Right hindlimb (tissue), 1 donor: ENCODE measurements at regions not wholly inside any gene's neighbourhood (a gene's known extent, or its start where the extent isn't known, plus 50 kb on each side); places are given as distances from the start of the nearest gene placed in this dataset.

Source experiments
- DNase-seq: peaks from one replicate; pipeline ENCODE4 v3.0.0-alpha.2; 2018

DNA sequence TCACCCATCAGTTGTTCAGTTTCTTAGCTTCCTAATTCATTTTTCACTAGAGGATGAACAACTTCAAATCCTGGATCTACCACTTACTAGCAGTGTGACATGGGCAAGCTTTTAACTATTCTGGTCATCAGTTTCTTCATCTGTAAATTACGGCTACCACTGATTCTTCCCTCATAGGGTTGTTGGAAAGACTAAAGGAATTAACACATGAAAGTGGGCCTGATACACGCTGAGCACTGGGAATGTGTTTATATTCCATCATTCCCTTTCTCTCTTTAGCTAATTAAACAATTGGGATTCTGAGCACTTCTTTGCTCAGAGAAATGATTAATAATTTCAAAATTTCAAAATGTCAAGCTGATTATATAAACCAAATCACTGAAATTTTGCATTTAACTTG lies 862.3 kb upstream of the GCFC2 start:
- no peak for DNase-seq

DNA sequence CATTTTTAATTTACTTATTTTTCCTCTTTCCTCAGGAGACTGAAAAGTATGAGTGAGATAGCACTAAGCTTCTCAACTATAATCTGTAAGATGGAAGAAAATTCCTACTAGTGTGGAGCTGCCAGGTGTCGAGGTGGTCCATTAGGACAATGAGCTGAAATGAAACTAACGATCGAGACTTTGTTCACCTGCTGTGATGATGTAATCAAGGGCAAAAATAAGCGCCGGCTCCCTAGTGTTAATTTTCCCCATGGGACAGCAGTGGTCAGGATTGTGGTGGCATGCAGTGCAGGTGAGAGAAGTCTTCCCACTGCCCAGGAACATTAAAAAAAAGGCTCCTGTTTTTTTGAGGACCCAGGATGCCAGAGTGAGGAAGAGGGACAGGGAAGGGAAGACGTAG lies 859.1 kb upstream of the GCFC2 start:
- DNase-seq: no peak

DNA sequence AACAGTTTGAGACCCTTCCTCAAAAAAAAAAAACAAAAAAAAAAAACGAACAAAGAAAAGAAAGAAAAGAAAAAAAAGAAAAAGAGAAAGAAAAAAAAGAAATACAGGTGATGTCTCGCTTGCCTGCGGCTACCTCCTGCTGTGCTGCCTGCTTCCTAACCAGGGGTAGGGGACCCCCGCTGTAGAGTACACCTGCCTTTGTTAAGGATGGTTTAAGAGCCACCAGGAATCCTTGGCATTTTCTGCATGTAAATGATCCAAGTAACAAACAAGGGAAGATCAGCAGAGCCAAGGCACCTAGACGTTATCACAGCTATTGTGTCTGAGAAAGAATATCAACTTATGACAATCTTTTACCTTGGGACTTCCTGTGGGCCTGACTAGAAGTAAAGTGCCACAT lies 856.8 kb upstream of the GCFC2 start:
- DNase-seq: no peak

DNA sequence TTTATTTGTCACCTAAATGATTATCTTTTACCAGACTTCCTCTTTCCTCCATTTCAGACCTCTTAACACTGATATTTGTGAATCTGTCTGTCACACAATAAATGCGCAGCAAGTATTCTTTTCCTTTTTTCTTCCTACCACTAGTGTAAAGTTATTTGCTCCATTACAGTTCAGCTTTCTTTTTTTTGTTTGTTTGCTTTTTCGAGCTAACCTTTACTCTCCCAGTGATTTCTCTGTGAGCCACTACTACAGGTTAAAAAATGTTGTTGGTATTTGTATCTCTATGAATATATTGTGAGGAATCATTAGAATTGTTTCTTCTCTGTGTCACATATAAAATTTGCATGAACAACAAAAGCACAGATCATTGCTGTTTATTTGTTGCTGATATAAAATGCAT lies 854.0 kb upstream of the GCFC2 start:
- DNase-seq: no peak

DNA sequence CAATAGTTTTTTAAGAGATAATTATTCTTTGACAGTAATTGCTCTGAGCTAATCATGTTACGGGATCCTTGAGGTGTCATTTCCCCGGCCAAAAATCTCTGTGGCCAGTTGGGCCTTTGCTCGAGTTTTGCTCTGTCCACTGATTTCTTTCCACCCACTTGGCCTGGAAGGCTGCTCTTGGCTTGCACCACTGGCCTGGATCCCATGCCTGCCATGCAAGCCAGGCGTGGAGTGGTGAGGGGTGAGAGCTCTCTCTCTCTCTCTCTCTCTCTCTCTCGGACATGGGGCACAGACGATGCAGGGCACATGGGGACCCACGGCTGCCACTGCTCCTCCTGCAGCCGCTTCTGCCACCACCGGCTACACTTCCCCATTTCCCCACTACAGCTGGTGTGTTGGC lies 853.0 kb upstream of the GCFC2 start:
- DNase-seq: no peak

DNA sequence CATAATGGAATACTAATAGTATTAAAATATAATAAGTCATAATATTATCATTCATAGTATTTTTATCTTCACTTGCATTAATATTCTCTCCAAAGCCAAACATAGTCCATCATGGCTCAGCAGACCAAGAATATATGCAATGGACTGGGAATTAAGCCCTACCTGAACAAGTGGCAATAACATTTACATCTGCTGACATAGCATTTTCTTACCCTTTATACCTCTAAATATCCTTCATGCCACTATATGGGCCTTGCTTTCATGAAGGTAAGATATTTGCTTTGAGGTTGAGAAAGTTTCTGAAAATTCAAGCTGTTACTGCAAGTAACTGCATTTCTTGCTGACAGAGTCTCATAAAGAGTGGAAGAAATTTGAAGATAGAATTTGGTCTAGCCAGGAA lies 847.4 kb upstream of the GCFC2 start:
- no peak for DNase-seq

DNA sequence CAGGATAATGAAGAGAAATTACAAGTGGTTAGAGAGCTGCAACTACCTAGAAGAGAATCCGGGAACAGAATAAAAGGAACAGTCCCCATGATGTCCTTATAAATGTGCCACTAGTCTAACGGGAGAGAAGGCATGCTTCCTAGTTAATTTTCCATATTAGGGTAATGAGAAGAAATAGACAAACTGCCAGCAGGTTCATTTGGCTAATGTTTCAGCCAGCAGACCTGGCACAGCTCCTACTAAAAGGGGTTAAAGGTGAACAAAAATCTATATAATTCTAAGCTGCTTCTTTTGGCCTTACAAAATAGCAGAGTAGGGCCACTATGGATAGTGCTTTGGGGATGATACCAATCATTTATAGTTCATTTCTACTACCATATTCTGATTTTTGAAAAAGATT lies 845.3 kb upstream of the GCFC2 start:
- DNase-seq: no peak

DNA sequence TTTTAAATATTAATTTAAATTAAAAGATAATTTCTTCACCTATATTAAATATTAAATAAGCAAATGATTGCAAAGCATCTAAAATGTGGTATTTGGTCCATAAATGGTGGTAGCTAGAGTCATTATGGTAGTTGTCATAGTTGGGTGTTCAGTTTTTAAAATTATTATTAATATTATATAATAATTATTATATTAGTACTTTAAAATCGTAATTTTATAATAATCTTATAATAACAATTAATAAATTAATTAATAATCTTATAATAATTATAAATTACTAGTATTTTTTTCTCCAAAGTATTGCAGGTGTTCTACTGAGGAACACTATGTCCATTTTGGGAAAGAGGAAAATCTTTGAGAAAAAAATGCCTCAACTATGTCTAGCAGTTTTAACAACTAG lies 835.5 kb upstream of the GCFC2 start:
- no peak for DNase-seq

DNA sequence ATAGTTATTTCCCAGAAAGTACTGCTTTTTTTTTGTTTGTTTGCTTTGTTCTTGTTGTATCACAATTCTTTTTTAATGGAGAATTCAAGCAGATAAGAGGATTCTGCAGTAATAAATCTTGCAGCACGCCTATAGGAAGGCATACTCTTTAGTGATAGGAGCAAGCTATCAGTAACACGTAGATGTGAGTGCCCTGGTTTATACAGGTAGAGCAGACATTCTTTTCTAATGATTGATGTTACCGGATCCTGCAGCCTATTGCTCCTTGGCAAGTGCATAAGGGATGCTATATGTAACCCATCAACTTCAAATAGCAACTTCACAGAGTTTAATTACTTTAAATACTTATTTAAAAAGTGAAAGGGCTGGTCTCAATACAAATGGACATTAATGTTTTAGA lies 834.2 kb upstream of the GCFC2 start:
- DNase-seq: no peak

DNA sequence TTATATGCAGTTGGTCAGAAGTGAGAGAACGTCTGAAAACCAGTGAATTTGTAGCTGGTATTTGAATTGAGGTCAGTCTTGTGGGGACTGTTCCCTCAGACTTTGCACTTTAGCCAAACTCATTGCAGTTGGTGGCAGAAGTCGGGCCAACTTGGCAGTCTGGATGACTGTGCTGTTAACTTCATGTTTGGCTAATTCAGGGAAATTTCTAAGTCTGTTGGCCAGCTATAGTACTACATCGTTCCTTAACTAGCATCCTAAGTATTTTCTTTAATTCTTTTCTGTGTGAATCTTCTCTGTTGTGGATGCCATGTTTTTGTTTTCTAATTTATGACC lies 806.8 kb upstream of the GCFC2 start:
- DNase-seq: no peak

DNA sequence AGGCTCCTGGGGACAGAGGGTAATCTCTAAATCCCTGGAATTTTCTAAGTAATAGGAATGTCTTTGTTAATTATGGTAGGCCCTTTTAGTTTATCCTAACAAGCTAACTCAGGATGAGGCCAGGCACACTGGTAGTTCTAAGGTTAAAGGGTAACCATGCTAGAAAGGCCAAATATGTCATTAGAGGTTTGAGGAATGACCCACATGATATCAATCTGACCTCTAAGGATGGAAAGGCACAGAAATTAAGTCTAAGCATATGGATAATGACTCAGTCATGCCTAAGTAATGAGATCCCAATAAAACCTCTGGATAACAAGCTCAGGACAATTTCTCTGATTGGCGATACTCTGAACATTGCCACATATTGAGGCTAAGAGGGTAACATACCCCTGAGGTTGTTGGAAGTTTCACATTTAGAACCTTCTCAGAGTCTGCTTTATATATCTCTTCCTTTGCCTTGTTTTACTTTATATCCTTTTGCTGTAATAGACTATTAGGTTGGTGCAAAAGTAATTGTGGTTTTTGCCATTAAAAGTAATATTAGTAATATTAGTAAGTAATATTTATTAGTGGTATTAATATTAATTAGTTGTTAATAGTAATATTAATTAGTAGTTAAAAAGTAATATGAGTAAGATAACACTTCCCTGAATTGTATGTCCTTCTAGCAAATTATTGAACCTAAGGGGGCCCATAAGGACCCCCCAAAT lies 806.3 kb upstream of the GCFC2 start:
- no peak for DNase-seq

DNA sequence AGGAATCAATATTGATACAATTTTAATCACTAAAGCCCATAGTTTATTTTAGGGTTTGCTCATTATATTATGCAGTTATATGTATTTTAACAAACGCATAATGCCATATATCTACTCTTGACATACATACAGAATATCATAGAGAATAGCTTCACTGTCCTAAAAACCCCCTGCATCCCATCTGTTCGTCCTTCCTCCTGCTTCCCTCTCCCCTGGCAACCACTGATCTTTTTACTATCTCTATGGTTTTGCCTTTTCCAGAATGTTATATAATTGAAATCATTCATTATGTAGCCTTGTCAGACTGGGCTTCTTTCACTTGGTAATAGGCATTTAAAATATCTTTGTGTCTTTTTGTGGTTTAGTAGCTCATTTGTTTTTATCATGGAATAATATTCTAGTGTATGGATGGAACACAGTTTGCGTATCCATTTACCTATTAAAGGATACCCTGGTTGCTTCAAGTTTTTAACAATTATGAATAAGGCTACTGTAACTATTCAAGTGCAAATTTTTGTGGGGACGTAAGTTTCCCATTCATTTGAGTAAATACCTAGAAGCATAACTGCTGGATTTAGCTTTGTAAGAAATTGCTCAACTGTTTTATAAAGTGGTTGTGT lies 801.6 kb upstream of the GCFC2 start:
- DNase-seq: no peak

DNA sequence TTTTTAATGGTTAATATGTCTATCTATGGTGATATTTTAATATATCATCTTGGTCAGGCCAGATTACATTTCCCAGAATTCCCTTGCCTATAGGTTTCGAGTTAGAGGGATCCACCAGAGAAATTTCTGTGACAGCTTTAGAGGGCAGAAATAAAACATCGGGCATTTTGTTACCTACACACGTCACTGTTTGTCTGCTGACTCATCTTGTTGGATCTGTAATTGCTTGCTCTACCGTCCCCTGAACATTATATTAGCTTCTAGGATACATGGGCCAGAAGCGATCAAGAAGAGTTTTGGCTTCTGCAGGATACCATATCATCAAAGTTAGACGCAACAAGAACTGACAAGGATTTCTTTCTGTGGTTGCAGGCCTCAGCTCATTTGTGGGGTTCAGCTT lies 795.8 kb upstream of the GCFC2 start:
- no peak for DNase-seq

DNA sequence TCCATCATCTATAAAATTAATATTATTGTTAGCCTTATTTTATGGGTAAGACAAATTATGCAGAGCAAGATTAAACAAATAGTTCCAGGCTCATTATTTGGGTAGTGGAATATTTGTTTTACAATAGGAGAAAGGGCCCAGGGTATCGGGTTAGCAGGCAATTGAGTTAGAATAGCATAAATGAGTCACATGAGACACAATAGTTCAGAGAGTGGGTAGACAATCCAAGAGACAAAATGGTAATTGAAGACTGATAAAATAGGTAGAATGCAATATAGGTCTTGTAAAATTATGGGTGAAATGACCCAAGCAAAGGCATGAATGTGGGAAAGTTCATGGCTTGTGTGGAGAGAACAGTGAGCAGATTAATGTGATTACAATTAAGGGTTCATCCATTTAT lies 790.9 kb upstream of the GCFC2 start:
- DNase-seq: no peak

DNA sequence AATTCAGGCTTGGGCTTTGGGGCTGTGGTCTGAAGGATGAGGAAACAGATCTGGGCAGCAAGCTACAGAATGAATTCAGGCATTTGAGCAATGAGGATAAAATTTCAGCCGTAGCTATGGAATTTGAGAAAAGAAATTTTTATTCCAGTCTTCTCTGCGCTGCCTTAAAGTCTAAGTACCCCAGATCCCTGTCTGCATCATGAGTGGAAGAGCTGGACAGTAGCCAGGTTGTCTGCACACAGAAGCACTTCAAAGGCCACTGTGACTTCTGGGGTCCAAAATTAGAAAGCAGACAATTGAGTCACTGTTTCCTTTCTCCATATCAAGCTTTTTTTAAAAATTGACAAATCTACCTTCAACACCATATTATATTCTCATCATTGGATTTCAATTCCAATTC lies 787.6 kb upstream of the GCFC2 start:
- no peak for DNase-seq

DNA sequence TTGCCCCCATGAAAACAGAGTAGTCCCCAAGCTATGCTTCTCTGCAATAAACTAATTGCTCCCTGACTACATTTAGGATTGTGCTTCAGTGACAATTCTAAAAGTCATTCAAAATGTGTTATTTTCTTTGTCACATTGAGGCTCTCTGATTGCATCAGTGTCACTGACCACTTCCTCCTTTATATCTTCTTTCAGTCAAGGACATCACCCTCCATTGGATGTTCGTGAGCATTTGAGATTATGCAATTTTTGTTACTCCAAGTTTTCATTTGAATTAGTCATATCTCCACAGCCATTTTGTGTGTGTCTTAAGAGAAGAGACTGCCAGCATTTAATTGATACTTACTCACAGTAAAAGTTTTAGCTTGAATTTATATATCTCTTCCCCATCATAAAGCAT lies 780.8 kb upstream of the GCFC2 start:
- no peak for DNase-seq

DNA sequence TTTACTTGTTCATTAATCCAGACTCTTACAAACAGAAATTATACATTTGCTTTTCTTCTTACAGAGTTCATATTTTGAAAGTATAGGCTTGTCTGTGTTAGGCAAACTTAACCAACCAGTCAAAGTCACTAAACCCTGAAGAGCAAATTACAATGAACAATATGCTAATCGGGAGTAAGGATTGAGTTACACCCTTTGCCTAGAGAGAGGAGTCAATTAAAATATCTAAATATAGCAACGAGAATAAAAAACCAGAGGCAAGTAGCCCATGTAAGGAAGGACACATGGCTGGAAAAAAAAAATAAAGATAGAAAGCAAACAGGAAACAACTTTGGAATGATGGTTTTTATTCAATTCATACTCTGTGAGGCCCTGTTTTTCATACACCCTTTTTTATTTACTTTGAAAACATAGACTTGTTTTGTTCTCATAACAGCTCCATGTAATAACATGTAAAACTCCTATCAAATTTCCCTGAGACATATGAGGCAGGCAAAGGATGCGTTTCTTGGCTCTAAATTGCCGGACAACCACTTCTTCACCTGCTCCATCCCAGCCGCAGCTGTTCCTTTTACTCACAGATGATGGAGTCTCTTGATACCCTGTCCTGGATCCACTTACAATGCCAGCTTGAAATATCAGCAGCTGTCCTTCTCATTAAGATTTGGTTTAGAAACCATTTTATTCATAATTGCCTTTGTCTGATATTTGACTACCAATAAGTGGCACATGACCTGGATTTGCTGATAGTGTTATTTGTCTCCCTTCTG lies 767.7 kb upstream of the GCFC2 start:
- peak; percentile 58 for DNase-seq

DNA sequence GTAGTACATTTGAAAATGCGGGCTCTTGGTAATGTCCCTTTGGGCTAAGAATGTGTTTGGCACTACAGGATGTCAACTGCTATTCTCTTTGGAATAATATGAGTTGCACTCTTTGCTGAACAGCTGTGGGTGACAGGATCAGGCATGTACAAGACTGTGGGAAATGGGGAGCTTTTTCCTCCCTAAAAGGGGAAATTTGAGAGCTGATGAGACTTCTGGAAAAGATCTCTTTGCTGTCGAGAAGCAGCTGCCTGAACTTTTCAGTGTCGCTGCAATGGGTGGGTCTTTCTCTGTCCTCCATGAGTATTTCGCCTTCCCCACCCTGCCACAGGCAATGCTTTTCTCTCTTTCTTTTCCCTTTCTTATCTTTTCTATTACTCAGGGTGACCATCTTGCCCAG lies 762.2 kb upstream of the GCFC2 start:
- DNase-seq: no peak

DNA sequence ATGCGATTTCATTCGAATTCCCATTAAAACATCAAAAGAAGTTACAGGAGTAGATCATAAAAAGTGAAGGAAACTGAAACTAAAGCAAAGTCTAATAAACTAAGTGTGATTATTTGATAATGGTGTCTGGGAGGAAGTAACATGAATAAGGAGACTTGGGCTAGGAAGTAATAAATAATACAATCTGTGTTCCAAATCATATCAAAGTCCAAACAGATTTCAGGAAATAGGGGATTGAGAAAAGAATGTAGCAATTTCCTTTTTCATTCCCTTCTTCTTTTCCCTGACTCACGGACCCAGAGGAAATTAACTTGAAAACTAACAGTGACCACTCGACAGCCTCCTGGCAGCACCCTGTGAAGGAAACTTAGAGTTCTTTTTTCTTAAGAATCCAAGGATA lies 758.4 kb upstream of the GCFC2 start:
- no peak for DNase-seq

DNA sequence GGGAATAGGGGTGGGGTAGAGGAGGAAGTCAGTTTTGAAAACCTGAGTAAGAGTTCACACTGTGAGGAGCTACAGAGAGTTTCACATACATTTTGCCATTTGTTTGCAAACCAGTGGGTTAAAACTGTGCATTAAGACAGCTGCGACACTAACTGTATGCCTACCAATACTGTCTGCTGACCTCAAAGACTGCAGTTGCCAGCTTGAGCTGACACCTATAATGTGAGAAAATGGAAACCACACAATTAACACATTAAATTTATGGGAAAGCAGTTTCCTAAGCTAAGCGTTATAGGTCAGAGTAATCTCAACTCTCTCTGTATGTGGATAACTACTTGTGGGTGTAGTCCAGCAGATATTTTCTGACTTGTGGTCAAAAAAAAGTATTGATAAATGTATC lies 756.6 kb upstream of the GCFC2 start:
- DNase-seq: no peak

DNA sequence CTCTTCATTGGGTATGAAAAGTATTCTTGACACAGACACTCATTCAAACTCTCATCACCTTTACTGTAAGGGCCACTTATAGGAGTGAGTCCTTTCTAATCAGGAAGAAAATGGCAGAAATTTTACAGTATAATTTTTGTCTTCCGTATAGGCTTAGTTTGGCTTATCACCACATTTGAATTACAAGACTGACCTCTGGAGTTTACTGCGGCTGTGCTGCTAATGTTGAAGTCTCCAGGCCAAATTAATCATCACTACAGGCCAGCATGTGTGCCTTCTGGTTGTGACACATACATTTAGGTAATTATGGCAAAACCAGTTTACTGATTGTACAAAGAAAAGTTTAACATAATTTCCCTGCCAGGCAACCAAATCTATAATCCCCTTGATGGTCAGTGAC lies 753.6 kb upstream of the GCFC2 start:
- no peak for DNase-seq

DNA sequence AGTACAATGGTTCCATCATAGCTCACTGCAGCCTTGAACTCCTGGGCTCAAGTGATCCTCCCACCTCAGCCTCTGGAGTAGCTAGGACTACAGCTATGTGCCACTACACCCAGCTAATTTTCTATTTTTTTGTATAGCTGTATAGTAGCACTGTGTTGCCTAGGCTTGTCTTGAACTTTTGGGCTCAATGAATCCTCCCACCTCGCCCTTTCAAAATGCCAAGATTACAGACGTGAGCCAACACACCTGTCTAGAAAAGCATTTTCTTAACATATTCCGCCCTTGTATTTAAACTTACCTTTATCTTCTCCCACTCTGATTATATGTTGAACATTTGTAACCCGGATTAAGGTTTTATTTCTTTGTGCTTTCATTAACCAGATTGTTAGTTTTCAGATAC lies 750.7 kb upstream of the GCFC2 start:
- DNase-seq: no peak

DNA sequence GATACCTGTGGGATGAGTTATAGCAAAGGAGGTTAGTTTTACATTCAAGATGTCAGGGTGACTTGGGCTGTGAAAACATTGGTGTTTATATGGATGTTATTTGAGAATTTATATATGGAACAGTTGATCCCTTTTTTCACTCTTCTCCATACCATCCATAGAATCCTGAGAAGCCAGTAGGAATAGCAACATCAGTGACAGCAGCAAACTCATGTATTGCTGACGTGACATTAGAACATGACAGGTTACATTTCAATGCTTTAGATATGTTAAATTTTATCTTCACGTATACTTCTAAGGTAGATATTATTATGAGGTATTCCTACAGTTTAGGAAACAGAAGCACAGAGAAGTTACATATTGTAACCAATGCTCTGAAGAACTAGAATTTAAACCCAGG lies 745.2 kb upstream of the GCFC2 start:
- DNase-seq: no peak

DNA sequence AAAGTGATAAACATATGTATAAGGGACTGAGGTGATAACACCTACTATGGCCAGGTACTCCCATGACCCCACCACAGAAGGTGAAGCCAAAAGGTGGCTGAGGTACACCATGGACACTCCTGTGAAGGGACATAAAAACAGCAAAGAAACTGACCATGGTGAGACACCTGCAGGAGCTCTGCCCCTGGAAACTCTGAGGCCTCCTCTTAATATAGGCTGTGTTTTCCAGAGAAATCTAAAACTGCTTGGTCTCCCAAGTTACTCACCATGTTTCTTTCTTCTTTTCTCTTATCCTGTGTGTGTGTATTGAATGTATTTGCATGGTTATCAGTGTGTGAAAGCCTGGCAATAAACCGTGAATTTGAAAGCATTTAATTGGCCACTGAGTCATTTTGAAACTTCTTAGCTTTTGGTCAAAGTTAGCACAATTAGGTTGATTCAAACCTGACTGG lies 739.3 kb upstream of the GCFC2 start:
- no peak for DNase-seq

DNA sequence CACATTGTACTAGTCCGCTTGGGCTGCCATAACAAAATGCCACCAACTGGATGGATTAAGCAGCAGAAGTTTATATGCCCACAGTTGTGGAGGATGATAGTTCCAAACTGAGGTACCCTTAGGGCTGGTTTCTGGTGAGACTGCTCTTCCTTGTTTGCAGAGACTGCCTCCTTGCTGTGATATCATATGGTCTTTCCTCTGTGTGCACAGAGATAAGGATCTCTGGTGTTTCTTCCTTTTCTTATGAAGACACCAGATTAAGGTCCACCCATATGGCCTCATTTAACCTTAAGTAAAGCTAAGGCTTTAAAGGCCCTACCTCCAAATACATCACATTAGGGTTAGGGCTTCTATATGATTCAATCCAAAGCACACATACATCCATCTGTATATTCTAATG lies 738.2 kb upstream of the GCFC2 start:
- no peak for DNase-seq
